ENCODE measurements at regions not wholly inside any gene's neighbourhood (a gene's known extent, or its start where the extent isn't known, plus 50 kb on each side); places are given as distances from the start of the nearest gene placed in this dataset.

GRCh38 chr2:209209943-209210342, 213.9 kb upstream of the MAP2 start:
- no peaks in the 10 kb centered on the region for H4K20me1 ChIP-seq (replicated peaks; ENCODE audit: insufficient read depth)
- H3K79me2 ChIP-seq (replicated peaks; ENCODE audit: insufficient read depth): peaks cover 31% of the 10 kb centered on the region
- peak overlapping the region; percentile 53; the same call in 1 of the 2 replicates for H3K4me3 ChIP-seq

GRCh38 chr2:209230560-209230959, 193.3 kb upstream of the MAP2 start:
- Mint-ChIP-seq H3K4me3 (no peak overlapping the region), H3K27me3 (ENCODE audit: insufficient read depth, low read depth, poor library complexity) (no peaks in the 10 kb centered on the region), H3K27ac (no peak overlapping the region), H3K9me3 (peaks cover 9% of the 10 kb centered on the region; the same call in 2 of the 3 replicates), H3K4me1 (peaks cover 5% of the 10 kb centered on the region; the same call in 2 of the 3 replicates), H3K36me3 (ENCODE audit: low read depth) (peaks cover 7% of the 10 kb centered on the region; the same call in 2 of the 3 replicates)
- TF ChIP-seq EZH2 (IDR thresholded peaks at IDR 0.05; ENCODE audit: low read depth, unreplicated experiment) (no peak), NANOG (IDR thresholded peaks at IDR 0.05; ENCODE audit: borderline replicate concordance) (no peak), CTCF (conservative IDR thresholded peaks at IDR 0.05; ENCODE audit: low read depth in 2 of 2) (no peak)
- Histone ChIP-seq H3K79me2 (replicated peaks; ENCODE audit: insufficient read depth) (no peaks in the 10 kb centered on the region), H2AFZ (no peak overlapping the region), H3K27me3 (ENCODE audit: insufficient read depth) (no peaks in the 10 kb centered on the region), H3K27ac (ENCODE audit: low read depth) (no peak overlapping the region), H3K36me3 (ENCODE audit: insufficient read depth) (no peaks in the 10 kb centered on the region; the same call in 1 of the 2 replicates), H3K4me3 (no peak overlapping the region), H4K20me1 (replicated peaks; ENCODE audit: insufficient read depth) (no peaks in the 10 kb centered on the region), H3F3A (replicated peaks; ENCODE audit: low read depth) (no peaks in the 10 kb centered on the region), H3K4me1 (ENCODE audit: insufficient read depth) (peaks cover 9% of the 10 kb centered on the region; the same call in 1 of the 2 replicates), H3K9me2 (ENCODE audit: insufficient read depth) (no peaks in the 10 kb centered on the region), H3K4me2 (no peak overlapping the region)
- ATAC-seq (no peak), DNase-seq (ENCODE audit: low spot score) (no peak)

More at GRCh38 chr2:209209943-209210342, 213.9 kb upstream of the MAP2 start:
- no peaks in the 10 kb centered on the region; the same call in 1 of the 2 replicates for H3F3A ChIP-seq (replicated peaks; ENCODE audit: low read depth)
- peak overlapping the region; percentile 77 for H3K4me3 Mint-ChIP-seq
- peaks cover 5% of the 10 kb centered on the region for H3K27me3 Mint-ChIP-seq (ENCODE audit: insufficient read depth, low read depth, poor library complexity)
- peaks cover 4% of the 10 kb centered on the region for H3K4me1 Mint-ChIP-seq
- H3K27me3 ChIP-seq (ENCODE audit: insufficient read depth): no peaks in the 10 kb centered on the region
- H3K9me2 ChIP-seq (ENCODE audit: insufficient read depth): no peaks in the 10 kb centered on the region
- no peak overlapping the region for H2AFZ ChIP-seq
- ATAC-seq (peak; percentile 67), DNase-seq (ENCODE audit: low spot score) (peak; percentile 40)
- H3K27ac ChIP-seq (ENCODE audit: low read depth): no peak overlapping the region
- H3K9me3 Mint-ChIP-seq: peaks cover 3% of the 10 kb centered on the region; the same call in 2 of the 3 replicates
- no peaks in the 10 kb centered on the region for H3K36me3 ChIP-seq (ENCODE audit: insufficient read depth)
- peak overlapping the region; percentile 76; the same call in 1 of the 2 replicates for H3K4me2 ChIP-seq
- H3K36me3 Mint-ChIP-seq (ENCODE audit: low read depth): peaks cover 3% of the 10 kb centered on the region; the same call in 2 of the 3 replicates
- no peaks in the 10 kb centered on the region for H3K4me1 ChIP-seq (ENCODE audit: insufficient read depth)
- no peak for TF ChIP-seq EZH2phosphoT487 (IDR thresholded peaks at IDR 0.05; ENCODE audit: unreplicated experiment)
- 0 out of 2 replicates have a peak, but pooled peaks have one; percentile 19 for TF ChIP-seq POLR2AphosphoS5 (IDR thresholded peaks at IDR 0.05; ENCODE audit: low read depth)
- 0 out of 4 replicates have a peak, but pooled peaks of 1 of the 2 experiments have one; percentile 6 for TF ChIP-seq CTCF (conservative IDR thresholded peaks at IDR 0.05; ENCODE audit: low read depth in 2 of 2)
- TF ChIP-seq JUNB (IDR thresholded peaks at IDR 0.05; ENCODE audit: unreplicated experiment): no peak
- H3K27ac Mint-ChIP-seq: no peak overlapping the region
